Left ventricle myocardium inferior (tissue), 1 donor: ENCODE measurements at regions not wholly inside any gene's neighbourhood (a gene's known extent, or its start where the extent isn't known, plus 50 kb on each side); places are given as distances from the start of the nearest gene placed in this dataset.

Experiments
- DNase-seq: peaks from one replicate; pipeline ENCODE4 v3.0.0-alpha.2; 2020
- H3K27ac ChIP-seq: fragments of 200-600 bp; replicated peaks from 2 replicates; pipeline ENCODE4 v1.8.0; 2021
- H3K27me3 ChIP-seq: fragments of 200-600 bp; 2 replicates; pipeline ENCODE4 v1.8.0; 2021; ENCODE audit warnings: low read depth
- H3K36me3 ChIP-seq: fragments of 200-600 bp; 2 replicates; pipeline ENCODE4 v1.8.0; 2021
- H3K4me1 ChIP-seq: fragments of 200-600 bp; 2 replicates; pipeline ENCODE4 v1.8.0; 2021
- H3K4me3 ChIP-seq: fragments of 200-600 bp; 2 replicates; pipeline ENCODE4 v1.8.0; 2021; ENCODE audit warnings: mild to moderate bottlenecking, moderate library complexity
- H3K9me3 ChIP-seq: fragments of 200-600 bp; replicated peaks from 2 replicates; pipeline ENCODE4 v1.8.0; 2021
- CTCF ChIP-seq: fragments of 200-600 bp; IDR thresholded peaks from 2 replicates; pipeline ENCODE4 v1.8.0; 2021; ENCODE audit warnings: antibody characterized with exemption, mild to moderate bottlenecking, borderline replicate concordance
- intact Hi-C: fragments of 100-400 bp; cut with micrococcal nuclease; formaldehyde crosslinking; loops from one replicate; pipeline ENCODE4 v1.11.0; 2022
- donor health status: DM: no; HTN: yes; CAD: no; lungs with severe emphysema.

DNA sequence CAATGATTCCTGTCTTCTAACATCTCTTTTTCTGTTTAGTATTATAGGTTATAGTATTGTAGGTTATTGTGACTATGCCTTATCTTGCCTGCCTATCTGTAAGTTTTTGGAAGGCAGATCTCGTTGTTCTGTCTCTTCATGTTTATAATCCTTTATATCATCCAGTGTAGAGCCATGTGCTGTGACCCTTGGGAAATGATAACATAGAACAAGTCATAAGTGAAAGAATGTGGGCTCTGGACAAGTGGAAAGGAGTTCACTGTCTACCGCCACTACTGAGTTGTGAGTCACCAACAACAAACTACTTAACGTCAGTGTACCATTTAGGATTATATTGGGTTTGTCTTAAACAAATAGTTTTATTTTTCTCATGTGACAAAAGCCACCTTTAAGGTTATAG is 139.3 kb downstream of the LYPLAL1 start:
- no peaks in the 10 kb centered on the region for H3K4me1 ChIP-seq
- no peak overlapping the region for H3K4me3 ChIP-seq
- no peak for DNase-seq
- intact Hi-C loops, result no loop called here
- peaks cover 19% of the 10 kb centered on the region for H3K9me3 ChIP-seq
- H3K27ac ChIP-seq, result no peak overlapping the region
- H3K27me3 ChIP-seq, result no peaks in the 10 kb centered on the region
- peaks cover 13% of the 10 kb centered on the region for H3K36me3 ChIP-seq
- TF ChIP-seq CTCF, result no peak

- H3K27me3 ChIP-seq, result no peaks in the 10 kb centered on the region
- DNase-seq, result no peak
- H3K9me3 ChIP-seq, result peaks cover 16% of the 10 kb centered on the region
- no peak overlapping the region for H3K27ac ChIP-seq
- H3K4me3 ChIP-seq, result no peak overlapping the region
- no peak for TF ChIP-seq CTCF
- intact Hi-C loops, result no loop called here
- H3K36me3 ChIP-seq, result peaks cover 8% of the 10 kb centered on the region
- H3K4me1 ChIP-seq, result peaks cover 2% of the 10 kb centered on the region
Observed at GRCh38 chr1:219310181-219310728, 136.6 kb downstream of the LYPLAL1 start.

DNA sequence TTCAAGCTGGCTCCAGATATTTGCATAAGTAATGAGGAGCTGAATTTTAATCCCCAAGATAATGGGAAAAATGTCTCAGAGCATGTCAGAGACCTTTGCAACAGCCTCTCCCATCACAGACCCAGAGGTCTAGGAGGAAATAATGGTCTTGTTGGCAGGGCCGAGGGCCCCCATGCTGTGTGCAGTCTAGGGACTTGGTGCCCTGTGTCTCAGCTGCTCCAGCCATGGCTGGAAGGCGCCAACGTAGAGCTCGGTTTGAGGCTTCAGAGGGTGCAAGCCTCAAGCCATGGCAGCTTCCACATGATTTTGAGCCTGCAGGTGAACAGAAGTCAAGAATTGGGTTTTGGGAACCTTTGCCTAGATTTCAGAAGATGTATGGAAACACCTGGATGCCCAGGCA is 134.7 kb downstream of the LYPLAL1 start:
- DNase-seq, result no peak
- Histone ChIP-seq H3K36me3 (peaks cover 8% of the 10 kb centered on the region), H3K9me3 (peaks cover 15% of the 10 kb centered on the region), H3K27me3 (no peaks in the 10 kb centered on the region), H3K27ac (no peak overlapping the region), H3K4me3 (no peak overlapping the region), H3K4me1 (peaks cover 13% of the 10 kb centered on the region)
- no peak for TF ChIP-seq CTCF
- intact Hi-C loops, result no loop called here

DNA sequence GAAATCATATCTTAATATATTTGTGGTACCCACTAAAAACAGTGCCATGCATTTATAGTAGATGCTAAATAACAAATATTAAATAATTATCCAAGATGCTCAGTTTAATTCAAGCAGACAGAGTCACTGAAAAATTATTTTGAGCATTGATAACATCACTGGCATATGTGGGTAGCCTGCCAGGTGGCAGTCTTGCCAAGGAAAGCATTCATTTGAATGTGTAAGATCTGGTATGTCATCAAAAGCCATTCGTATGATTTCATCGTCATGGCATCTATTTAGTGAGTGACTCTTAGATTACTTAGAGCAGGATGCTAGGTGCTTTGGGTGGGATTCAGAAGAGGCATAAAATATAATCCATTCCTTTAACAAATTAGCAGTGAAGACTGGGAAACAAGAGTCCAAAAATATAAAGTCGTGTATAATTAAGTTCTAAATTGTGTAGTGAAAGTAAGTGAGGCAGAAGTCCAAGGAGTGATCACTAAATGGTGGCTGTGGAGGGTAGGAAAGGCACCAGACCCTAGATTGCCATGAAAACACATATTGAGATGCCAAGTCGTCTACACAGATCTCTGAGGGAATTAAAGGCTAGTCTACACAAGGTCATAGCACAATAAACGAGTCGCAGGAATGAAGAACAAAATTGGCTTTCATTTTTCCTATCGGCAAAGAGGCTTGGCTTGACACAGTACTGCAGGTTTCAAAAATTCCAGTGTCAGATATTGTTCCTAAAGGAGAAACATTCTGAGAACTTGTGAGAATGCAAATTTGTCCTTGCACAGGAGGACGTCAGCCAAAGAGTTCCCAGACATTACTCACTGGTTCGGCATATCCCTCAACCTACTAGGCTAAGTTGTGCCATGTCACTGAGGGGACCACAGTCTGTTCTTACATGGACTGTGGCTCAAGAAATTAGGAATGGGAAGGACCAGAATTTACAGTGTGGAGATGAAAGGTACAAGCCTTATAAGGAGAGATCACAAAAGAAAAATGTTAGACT is 130.8 kb downstream of the LYPLAL1 start:
- peak overlapping the region; percentile 27 for H3K4me3 ChIP-seq
- H3K27me3 ChIP-seq, result no peaks in the 10 kb centered on the region
- H3K4me1 ChIP-seq, result peaks cover 13% of the 10 kb centered on the region
- DNase-seq, result peak; percentile 46
- no peak for TF ChIP-seq CTCF
- H3K9me3 ChIP-seq, result peaks cover 15% of the 10 kb centered on the region
- H3K36me3 ChIP-seq, result peaks cover 8% of the 10 kb centered on the region
- peak overlapping the region; percentile 64 for H3K27ac ChIP-seq
- intact Hi-C loops, result no loop called here

DNA sequence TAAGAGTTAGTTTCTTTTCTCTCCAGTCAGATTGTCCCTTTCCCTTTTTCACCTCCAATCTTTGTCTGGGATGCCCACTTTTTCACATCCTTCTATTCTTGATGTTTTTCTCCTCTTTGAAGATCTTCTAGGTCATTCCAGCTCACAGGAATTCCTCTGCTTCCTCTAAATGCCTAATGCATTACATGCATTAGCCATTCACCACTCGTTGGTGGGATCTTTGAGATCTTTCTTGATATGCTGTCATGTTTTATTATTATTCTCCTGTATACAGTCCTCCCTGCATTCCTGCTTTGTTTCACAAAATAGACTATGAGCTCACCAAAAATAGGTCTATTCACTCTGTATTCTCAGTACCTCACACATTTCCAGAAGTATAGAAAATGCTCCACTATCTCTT is 129.0 kb downstream of the LYPLAL1 start:
- Histone ChIP-seq H3K4me1 (peaks cover 21% of the 10 kb centered on the region), H3K36me3 (no peaks in the 10 kb centered on the region), H3K4me3 (no peak overlapping the region), H3K27ac (no peak overlapping the region), H3K27me3 (no peaks in the 10 kb centered on the region), H3K9me3 (peaks cover 7% of the 10 kb centered on the region)
- intact Hi-C loops, result no loop called here
- no peak for DNase-seq
- no peak for TF ChIP-seq CTCF
